CD4-positive, alpha-beta T cell treated with Interleukin-6 for 4 hours (primary cell): ENCODE measurements at regions not wholly inside any gene's neighbourhood (a gene's known extent, or its start where the extent isn't known, plus 50 kb on each side); places are given as distances from the start of the nearest gene placed in this dataset.

Source experiments
- DNase-seq: peaks from one replicate; pipeline ENCODE4 v3.0.0-alpha.2; 2020; ENCODE audit warnings: mixed read lengths

DNA sequence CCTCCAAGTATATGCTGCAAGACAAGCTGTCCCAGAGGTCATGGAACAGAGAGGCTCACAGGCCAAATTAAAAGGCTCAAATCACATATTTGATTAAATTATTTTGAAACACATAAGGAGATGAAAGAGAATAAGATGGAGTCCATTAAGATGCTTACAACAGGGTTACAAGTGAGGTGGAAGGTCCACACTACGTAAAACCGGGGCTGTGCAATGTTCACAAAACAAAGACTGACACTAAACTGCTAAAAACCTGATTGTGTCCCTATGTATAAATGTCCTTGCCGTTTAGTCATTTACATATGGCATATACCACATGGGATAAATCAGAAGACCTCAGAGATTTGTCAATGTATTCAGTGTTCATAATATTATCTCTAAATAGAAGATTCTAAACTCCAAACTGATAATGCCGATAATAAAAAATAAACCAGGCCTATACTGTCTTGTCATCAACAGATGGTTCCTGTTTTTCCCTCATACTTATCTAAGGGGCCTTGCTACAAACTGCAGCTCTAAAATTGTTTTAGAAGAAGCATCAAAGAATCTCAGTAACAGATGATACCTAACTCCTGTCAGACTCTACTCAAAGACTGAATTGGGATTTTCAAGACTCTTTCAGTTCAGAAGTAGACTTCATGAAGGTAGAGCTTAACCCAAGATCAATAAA lies 51.8 kb upstream of the RIPOR2 start:
- no peak for DNase-seq

DNA sequence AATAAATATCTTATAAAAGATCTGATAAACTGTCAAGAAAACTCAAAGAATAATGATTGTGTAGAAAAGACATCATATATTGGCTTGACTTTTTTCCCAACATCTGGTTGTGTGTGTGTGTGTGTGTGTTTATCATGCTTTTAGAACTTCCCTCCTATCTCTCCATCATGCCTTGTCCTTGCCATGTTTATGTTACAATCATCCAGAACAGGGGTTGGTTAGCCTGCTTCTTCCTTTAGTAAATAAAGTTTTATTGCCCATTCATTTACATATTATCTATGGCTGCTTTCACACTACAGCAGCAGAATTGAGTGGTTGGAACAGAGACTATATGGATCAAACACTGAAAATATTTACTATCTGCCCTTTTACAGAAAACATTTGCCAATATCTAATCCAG lies 52.8 kb upstream of the RIPOR2 start:
- no peak for DNase-seq

GRCh38 chr6:24990236-24990845 lies 54.6 kb upstream of the RIPOR2 start:
- no peak for DNase-seq

- peak; percentile 35 for DNase-seq
Measured at GRCh38 chr6:24990944-24991809, 55.4 kb upstream of the RIPOR2 start.

- DNase-seq = peak; percentile 84
Measured at GRCh38 chr6:24991810-24992467, 56.2 kb upstream of the RIPOR2 start.

DNA sequence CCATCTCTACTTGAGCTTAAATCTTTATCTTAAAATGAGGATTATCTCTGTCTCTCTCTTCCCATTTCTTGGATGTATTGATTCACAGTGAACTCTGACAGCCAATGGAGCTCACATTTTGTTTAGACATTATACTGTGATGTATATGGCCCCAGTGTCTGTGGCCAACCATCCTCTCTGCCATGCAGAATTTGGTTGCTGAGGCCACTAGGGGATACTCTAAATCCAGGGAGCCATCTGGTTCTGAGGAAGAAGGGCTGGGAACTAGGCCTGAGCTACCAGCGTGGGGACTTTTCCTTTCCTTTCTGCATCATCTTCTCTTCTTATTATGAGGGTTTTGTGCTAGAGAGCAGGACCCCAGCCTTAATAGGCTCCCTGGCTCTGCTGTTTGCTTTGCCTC lies 59.1 kb upstream of the RIPOR2 start:
- no peak for DNase-seq

DNA sequence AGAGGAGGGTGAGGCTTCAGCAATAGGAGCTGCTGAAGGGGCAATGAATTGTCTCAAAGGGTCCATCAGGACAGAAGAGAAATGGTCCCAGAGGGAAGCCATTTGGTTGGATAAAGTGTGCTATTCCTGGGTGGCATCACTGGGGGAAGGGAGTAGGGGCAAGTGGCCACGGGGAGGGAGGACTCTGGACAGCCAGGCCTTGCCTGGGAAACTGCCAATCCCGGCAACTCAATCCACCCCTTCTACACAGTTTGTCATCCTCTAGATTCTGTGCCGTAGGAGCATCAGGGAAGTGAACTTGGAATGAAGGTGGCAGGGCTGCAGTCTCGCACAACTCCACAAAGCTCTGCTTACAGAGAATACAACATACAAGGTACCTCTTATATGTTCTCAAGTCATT lies 59.5 kb upstream of the RIPOR2 start:
- DNase-seq = no peak

DNA sequence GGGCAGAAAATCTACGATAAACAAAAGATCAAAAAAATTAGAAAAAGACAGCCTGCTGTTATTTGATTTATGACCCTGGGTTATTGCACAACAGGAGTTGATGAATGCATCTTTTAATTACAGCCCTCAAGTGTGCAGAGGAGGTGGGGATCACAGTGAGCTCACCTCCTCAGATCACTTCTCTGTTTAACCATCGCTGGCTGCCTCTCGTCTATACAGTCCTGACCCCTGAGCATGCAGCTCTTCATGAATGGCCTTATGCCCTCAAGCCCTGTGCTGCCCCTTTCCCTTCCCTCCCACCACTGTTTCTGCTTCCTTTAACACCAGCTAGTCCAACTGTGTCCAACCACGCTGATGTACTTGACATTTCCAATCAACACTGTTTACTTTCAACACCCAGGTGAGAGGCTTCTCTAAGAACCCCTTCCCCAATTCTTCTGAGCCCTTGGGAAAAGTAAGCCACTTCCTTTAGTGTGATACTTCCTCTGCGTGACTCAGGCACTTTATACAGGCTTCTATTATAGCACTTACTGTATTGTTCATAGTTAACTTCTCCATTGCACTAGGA lies 60.6 kb upstream of the RIPOR2 start:
- DNase-seq = no peak

DNA sequence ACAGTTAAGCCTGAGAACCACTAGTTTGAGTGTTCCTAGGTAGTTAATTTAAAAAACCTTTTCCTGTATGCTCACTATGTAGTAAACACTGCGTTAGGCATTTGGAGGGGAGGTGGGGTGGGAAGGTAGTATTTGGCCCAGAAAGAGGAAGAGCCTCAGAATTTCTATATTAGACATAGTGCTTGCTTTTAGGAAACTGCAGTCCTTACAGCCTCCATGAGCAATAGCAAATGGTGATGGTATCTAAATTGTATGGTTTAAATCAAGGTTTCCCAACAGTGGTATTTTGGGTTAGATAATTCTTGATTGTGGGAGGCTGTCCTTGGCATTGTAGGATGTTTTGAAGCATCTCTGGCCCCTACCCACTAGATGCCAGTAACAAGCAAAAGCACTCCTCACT lies 61.5 kb upstream of the RIPOR2 start:
- DNase-seq = no peak

- DNase-seq = no peak
Measured at GRCh38 chr6:24997905-24998304, 62.1 kb upstream of the RIPOR2 start.

DNA sequence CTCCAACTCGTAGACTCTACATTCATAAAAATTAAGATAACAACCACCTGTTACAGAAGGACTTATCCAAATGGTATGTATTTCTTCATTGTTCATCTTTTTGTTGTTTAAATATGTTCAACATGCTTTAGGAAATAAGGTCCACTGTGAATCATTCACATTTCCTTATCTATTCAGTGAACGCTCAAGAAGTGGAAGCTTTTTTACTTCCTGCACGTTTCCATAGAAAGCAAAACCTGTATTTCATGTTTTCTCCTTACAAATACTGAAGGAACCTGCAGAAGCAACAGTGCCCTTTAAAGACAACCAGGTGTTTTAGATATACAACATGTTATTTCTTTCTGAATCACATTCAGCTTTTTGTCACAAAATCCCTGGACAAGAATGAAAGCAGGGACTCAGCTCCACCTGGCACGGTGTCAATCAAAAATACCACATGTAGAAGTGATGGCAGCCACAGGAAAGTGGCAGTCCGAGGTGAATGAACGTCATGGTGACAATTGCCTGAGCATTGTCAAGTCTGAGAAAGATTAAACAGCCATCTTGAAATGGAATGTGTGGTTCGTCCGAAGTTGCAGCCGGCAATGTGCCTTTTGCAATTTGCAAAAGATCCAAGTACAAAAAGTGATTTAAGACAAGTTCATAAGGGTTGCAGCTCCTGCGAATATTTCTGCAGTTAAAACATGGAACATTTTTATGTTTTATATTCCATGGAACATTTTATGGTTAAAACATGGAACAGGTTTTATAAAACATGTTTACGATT lies 66.7 kb upstream of the RIPOR2 start:
- no peak for DNase-seq

DNA sequence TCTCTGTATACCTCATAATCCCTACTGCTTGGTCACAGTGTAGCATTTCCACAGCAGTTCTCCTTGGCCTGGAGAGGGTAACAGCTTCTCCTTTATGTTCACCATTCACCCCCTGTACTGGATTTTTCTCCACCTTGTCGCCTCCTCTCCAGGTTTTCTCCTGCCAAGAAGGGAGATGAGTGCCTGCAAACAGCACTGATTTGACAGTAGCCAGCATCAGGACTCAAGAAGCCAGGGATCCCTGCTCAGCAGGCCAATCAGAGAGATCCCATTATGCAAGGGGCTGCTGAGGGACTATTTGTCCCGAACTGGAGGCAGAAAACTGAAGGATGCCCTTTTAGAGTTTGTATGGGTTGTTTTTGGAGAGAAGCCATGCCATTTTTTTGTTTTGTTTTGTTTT lies 68.6 kb upstream of the RIPOR2 start:
- no peak for DNase-seq

- no peak for DNase-seq
Measured at GRCh38 chr6:25005010-25005409, 69.2 kb upstream of the RIPOR2 start.

DNA sequence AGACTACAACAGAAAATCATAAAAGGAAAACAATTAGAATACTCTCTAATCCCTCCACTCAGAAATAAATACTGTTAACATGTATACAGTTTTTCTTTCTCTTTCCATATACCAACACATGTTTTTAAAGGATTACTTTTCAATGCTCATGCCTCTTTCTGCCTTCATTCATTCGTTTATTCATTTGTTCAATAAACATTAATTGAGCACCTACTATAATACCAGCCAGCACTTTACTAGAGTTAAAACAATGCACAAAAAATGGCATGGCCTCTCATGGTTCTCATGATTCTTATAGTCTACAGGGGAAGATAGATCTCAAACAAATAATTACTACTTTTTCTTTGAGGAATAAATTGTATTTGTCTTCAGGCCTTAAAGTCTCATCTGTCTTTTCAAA lies 70.3 kb upstream of the RIPOR2 start:
- DNase-seq = no peak

- DNase-seq = peak; percentile 54
Measured at GRCh38 chr6:25006565-25007001, 70.8 kb upstream of the RIPOR2 start.

DNA sequence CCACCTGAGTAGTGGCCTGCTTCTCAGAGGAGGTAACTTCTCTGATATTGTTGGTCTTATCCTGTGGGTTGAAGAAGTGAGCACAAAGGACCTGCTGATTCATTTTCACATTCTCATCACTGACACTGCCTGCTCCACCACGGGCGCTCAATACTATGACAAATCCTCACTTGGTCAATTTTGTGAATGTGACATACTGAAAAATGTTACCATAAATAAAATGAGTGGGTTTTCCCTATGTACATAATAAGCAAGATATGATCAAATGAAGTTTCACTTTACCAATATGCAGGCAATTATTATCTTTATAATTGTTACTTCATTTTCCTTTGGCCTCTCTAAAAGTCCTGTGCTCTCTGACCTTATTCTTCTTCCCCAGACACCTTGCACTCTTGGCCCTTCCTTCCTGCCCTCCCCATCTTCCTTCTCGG lies 71.5 kb upstream of the RIPOR2 start:
- peak; percentile 50 for DNase-seq

- no peak for DNase-seq
Measured at GRCh38 chr6:25008707-25009392, 73.1 kb upstream of the RIPOR2 start.

DNA sequence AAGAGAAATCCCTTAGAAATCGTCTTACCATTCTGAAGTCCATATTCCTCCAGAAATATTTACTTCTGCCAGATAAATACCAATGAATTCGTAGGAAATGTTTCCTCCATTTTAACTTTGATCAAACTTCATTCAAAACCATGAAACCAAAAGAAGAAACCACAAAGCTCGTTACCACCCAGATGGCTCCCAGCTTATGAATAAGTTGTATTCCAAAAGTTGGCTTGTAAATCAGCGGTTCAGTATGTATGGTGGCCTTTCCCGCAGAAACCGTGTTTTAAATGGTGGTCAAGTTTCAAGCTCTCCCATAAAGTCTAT lies 73.6 kb upstream of the RIPOR2 start:
- DNase-seq = no peak

DNA sequence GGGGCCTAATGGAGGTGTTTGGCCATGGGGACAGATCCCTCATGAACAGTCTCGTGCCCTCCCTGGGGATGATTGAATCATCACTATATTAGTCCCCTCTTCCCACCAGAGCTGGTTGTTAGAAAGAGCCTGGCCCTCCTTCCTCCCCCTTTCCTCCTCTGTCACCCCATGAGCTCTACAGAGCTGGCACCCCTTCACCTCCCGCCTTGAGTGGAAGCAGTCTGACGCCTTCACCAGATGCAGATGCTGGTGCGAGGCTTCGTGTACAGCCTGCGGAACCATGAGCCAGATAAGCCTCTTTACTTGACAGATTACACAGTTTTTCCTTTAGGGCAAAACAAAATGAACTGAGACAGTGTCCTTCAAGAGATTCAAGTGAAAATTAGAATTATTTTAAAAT lies 74.4 kb upstream of the RIPOR2 start:
- no peak for DNase-seq

GRCh38 chr6:25010902-25011625 lies 75.3 kb upstream of the RIPOR2 start:
- DNase-seq = no peak

DNA sequence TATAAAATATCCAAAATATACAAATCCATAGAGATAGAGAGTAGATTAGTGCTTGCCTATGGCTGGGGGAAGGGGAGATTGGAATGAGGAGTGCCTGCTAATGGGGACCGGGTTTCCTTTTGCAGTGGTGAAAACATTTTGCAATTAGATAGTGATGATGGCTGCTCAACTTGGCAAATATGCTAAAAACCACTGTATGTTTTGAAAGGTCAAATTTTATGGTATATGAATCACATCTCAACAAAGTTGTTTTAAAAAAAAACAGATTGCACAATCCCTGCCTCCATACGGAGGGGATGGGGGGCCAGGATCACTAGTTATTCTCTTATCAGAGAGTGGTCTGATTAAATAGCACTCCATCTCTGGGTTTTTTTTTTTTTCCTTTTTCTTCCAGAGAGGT lies 76.9 kb upstream of the RIPOR2 start:
- no peak for DNase-seq
